Adipocyte (in vitro differentiated cells): ENCODE measurements at regions not wholly inside any gene's neighbourhood (a gene's known extent, or its start where the extent isn't known, plus 50 kb on each side); places are given as distances from the start of the nearest gene placed in this dataset.

ENCODE experiments used
- DNase-seq: peaks from one replicate; pipeline ENCODE4 v3.0.0-alpha.2; 2015; ENCODE audit warnings: low read depth
- H3K27me3 ChIP-seq: replicated peaks from 2 replicates; pipeline ENCODE4 v1.7.0; 2013; ENCODE audit warnings: mild to moderate bottlenecking, low read length, moderate library complexity; ENCODE audit not compliant: control insufficient read depth, insufficient read depth
- H3K36me3 ChIP-seq: 2 replicates; pipeline ENCODE4 v1.7.0; 2013; ENCODE audit warnings: low read length, mild to moderate bottlenecking, moderate library complexity; ENCODE audit not compliant: control insufficient read depth, insufficient read depth, severe bottlenecking
- H3K4me1 ChIP-seq: 2 replicates; pipeline ENCODE4 v1.7.0; 2013; ENCODE audit warnings: mild to moderate bottlenecking, low read length, moderate library complexity; ENCODE audit not compliant: control insufficient read depth, insufficient read depth
- H3K4me3 ChIP-seq: 2 replicates; pipeline ENCODE4 v1.7.0; 2013; ENCODE audit warnings: mild to moderate bottlenecking, low read length, moderate library complexity
- H3K9ac ChIP-seq: 2 replicates; pipeline ENCODE4 v1.7.0; 2013; ENCODE audit warnings: mild to moderate bottlenecking, low read length, moderate library complexity
- H3K9me3 ChIP-seq: 2 replicates; pipeline ENCODE4 v1.7.0; 2013; ENCODE audit warnings: mild to moderate bottlenecking, low read length, moderate library complexity; ENCODE audit not compliant: control insufficient read depth

DNA sequence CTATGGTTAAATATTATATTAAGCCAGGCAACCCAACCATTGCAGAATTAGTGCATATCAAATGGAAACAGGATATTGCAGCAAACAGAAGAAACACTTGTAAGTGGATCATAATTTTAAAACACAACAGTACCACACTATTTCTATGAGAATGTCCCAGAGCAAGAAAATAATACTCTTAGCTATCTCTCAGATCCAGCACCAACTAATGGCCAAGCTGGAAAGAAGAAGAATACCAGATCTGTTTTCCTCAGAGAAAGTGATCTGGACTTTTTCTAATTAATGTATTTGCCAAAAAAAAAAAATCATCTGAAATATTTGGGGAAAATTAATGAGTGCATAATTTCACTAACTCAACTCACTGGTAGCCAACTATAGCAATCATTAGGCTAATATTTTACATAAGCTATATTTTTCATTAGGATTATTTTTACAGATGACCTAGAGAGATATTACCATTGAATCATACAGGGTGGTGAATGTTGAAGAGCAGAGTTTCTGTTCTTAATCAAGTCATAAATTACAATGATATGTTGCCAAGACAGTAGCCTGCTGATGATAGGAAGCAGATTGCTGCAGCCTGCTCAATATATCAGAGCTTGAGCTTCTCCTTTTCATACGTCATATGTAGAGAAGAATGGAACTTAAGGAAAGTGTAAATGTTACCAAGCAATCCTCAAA lies 995.4 kb upstream of the LRRN3 start:
- H3K36me3 ChIP-seq = no peaks in the 10 kb centered on the region
- no peak overlapping the region for H3K9ac ChIP-seq
- no peak for DNase-seq
- no peaks in the 10 kb centered on the region for H3K4me1 ChIP-seq
- H3K27me3 ChIP-seq = no peaks in the 10 kb centered on the region
- peaks cover 3% of the 10 kb centered on the region for H3K9me3 ChIP-seq
- no peak overlapping the region for H3K4me3 ChIP-seq

DNA sequence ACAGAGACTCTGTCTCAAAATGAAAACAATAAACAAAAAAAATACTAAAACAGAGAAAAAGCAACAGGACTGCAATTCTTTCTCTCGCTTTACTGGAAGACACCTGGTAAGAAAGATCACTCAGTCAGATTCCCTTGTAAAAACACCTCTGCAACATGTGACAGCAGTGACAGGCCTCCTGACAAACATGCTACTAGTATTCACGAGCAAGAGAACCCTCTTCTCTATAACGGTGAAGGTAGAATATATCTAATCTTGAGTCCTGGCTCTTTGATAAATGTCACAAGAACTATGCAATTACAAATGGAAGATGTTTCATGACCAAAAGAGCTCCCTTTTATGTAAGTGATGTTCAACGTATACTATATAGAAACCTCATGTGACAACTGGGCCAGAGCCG lies 986.7 kb upstream of the LRRN3 start:
- H3K4me3 ChIP-seq = no peak overlapping the region
- H3K9me3 ChIP-seq = no peaks in the 10 kb centered on the region
- no peak for DNase-seq
- no peak overlapping the region for H3K9ac ChIP-seq
- H3K4me1 ChIP-seq = no peaks in the 10 kb centered on the region
- no peaks in the 10 kb centered on the region for H3K27me3 ChIP-seq
- H3K36me3 ChIP-seq = no peaks in the 10 kb centered on the region

DNA sequence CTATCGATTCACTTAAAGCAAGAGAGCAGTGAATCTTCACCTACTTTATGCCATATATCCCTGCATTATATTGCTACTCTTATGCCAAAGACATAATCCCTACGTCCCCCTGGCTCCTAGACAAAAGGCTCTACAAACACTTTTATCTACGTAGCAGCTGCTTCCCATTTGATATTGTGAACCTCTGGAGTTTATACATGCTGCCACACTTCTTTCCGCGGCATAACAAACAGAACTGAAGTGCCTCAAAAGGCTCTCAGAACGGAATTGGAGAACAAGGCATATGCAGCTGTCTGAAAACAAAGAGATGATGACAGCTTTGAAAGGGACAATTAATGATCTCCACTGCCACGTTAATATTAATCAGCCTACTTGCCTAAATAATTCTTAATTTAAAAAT lies 985.6 kb upstream of the LRRN3 start:
- no peaks in the 10 kb centered on the region for H3K4me1 ChIP-seq
- no peaks in the 10 kb centered on the region for H3K27me3 ChIP-seq
- no peak overlapping the region for H3K9ac ChIP-seq
- H3K36me3 ChIP-seq = no peaks in the 10 kb centered on the region
- DNase-seq = no peak
- no peaks in the 10 kb centered on the region for H3K9me3 ChIP-seq
- H3K4me3 ChIP-seq = no peak overlapping the region

DNA sequence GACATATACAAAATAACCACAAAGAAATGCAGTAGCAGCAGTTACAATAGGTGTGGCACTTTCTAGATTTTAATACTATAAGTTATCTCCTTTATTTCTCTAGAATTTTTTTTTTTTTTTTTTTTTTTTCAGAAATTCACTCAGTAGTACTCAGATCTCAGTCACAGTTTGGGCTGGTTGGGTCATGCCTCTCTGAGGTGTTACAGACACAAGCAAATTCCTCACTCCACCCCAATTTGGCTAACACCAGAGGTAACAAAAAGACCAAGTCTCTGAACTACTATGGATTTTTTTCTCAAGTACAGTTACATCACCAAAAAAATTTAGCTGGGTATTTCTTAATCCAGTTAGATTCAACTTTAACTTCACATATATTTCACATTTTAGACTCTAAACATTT lies 985.1 kb upstream of the LRRN3 start:
- Histone ChIP-seq H3K9me3 (no peaks in the 10 kb centered on the region), H3K27me3 (no peaks in the 10 kb centered on the region), H3K4me1 (no peaks in the 10 kb centered on the region), H3K9ac (no peak overlapping the region), H3K36me3 (no peaks in the 10 kb centered on the region), H3K4me3 (no peak overlapping the region)
- no peak for DNase-seq

DNA sequence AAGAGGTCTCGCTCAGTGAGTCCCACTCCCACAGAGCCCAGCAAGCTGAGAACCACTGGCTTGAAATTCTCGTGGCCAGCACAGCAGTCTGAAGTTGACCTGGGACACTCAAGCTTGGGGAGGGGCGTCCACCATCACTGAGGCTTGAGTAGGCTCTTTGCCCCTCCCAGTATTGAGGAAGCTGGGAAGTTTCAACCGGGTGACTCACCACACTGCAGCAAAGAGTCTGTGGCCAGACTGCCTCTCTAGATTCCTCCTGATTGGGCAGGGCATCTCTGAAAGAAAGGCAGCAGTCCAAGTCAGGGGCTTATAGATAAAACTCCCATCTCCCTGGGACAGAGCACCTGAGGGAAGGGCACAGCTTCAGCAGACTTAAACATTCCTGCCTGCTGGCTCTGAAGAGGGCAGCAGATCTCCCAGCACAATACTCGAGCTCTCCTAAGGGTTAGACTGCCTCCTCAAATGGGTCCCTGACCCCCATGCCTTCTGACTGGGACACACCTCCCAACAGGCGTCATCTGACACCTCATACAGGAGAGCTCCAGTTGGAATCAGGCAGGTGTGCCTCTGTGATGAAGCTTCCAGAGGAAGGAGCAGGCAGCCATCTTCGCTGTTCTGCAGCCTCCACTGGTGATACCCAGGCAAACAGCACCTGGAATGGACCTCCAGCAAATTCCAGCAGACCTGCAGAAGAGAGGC lies 970.9 kb upstream of the LRRN3 start:
- Histone ChIP-seq H3K4me1 (no peaks in the 10 kb centered on the region), H3K27me3 (no peaks in the 10 kb centered on the region), H3K9me3 (peaks cover 3% of the 10 kb centered on the region), H3K9ac (no peak overlapping the region), H3K4me3 (no peak overlapping the region), H3K36me3 (no peaks in the 10 kb centered on the region)
- no peak for DNase-seq

DNA sequence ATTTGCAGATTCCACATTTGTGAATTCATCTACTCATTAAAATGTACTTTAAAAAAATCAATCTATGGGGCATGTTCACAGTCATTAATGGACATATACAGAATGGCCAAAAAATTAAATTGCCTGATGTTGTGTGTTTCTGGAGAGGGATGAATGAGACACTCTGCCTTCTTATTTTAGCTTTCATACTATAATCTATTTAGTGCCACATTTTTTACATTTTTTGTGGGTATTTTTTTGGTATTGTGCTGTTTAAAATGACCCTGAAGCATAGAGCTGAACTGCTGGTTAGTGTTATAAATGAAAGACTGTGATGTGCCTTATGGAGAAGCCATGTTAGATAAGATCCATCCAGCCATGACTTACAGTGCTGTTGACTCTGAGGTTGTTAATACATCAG lies 961.8 kb upstream of the LRRN3 start:
- Histone ChIP-seq H3K36me3 (no peaks in the 10 kb centered on the region), H3K4me1 (no peaks in the 10 kb centered on the region), H3K9me3 (no peaks in the 10 kb centered on the region), H3K27me3 (no peaks in the 10 kb centered on the region), H3K9ac (no peak overlapping the region), H3K4me3 (no peak overlapping the region)
- DNase-seq = no peak

DNA sequence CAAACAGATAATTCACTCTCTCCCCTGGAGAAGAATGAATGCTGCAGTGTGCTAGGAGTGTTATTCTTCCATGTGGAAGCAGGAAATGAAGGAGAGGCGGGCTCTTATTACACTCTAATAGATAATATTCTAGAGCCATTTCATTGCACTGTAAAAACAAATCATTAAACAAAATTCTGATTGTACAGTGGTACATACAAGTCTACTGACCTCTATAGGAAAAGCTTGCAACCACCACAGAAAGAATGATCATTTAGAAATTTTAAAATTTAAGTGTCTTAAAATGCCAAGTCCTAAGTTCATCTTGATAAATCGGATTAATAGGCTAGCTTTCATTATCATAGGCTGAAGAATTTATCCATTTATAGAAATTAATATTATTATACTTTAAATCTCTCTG lies 960.3 kb upstream of the LRRN3 start:
- no peaks in the 10 kb centered on the region for H3K9me3 ChIP-seq
- peak; percentile 15 for DNase-seq
- no peak overlapping the region for H3K4me3 ChIP-seq
- H3K4me1 ChIP-seq = no peaks in the 10 kb centered on the region
- H3K9ac ChIP-seq = no peak overlapping the region
- H3K27me3 ChIP-seq = no peaks in the 10 kb centered on the region
- no peaks in the 10 kb centered on the region for H3K36me3 ChIP-seq

DNA sequence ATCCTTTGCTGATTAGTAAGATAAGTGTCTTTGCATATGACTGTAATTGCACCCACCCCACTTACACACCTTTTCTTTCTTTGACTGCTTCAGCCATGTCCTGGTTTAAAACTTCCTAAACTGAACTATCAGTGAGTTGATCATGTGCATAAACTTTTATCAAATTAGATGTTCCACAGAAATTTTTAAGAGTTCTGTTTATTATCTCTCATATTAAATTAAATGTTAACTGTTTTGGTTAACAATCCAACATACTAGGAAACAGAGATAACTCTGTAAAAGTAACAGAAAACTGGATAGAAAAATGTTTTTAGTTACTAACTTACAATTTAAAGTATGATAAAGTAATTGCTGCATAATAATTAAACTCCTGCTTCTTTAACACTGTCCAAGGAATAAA lies 959.6 kb upstream of the LRRN3 start:
- Histone ChIP-seq H3K36me3 (no peaks in the 10 kb centered on the region), H3K27me3 (no peaks in the 10 kb centered on the region), H3K4me1 (no peaks in the 10 kb centered on the region), H3K9me3 (no peaks in the 10 kb centered on the region), H3K9ac (no peak overlapping the region), H3K4me3 (no peak overlapping the region)
- no peak for DNase-seq

DNA sequence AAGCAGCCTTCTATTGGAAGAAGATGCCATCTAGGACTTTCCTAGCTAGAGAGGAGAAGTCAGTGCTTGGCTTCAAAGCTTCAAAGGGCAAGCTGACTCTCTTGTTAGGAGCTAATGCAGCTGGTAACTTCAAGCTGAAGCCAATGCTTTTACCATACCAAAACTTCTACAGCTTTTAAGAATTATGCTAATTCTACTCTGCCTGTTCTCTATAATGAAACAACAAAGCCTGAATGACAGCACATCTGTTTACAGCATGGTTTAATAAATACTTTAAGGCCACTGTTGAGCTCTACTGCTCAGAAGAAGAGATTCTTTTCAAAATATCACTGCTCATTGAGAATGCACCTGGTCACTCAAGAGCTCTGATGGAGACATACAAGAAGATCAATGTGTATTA lies 951.9 kb upstream of the LRRN3 start:
- Histone ChIP-seq H3K4me1 (no peaks in the 10 kb centered on the region), H3K4me3 (no peak overlapping the region)

DNA sequence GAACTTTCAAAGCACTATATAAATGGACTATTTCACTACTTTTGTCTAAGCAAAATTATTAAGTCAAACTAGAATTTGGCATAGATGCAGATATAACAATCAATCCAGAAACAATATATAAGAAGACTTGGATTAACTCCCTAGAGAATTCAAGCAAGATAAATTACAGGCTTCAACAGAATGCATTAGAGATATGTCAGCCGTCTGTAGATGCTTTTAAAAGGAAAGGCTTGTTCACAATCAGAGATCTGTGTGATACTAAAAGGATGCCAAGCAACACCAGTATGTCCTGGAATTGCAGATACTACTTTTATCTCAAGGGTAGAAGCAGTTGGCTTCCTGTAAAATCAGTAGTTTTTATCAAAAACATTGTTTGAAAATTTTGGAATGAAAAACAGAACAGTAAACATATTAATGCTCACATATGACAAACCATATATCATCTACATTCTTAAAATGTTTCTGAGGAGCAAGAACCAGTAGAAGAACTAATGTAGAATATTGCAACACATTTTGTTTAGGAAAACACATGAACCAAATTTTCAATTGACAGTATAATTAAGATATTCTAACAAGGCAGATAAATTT lies 947.9 kb upstream of the LRRN3 start:
- DNase-seq = no peak
- no peaks in the 10 kb centered on the region for H3K4me1 ChIP-seq
- H3K36me3 ChIP-seq = no peaks in the 10 kb centered on the region
- H3K9ac ChIP-seq = no peak overlapping the region
- H3K9me3 ChIP-seq = no peaks in the 10 kb centered on the region
- no peak overlapping the region for H3K4me3 ChIP-seq
- no peaks in the 10 kb centered on the region for H3K27me3 ChIP-seq

More for the DNA sequence above, 951.9 kb upstream of the LRRN3 start:
- Histone ChIP-seq H3K36me3 (no peaks in the 10 kb centered on the region), H3K9me3 (no peaks in the 10 kb centered on the region), H3K27me3 (no peaks in the 10 kb centered on the region), H3K9ac (no peak overlapping the region)
- DNase-seq = no peak

DNA sequence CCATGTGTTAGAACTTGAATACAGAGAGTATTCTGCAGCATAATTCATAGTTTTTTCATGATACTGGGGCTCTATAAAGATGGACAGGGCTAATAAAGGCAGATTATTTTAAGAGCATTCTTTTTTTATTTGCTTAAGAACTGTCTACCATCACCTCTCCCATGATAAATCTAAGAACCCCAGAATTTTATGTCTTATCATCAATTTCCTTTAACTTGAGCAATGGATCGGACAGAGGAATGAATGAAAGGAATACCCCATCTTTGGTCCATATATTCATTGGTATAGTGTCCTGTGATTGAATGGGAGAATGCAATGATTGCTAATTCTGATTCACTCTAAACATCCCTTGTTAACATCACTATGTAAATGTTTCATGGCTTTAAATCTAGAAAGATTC lies 946.3 kb upstream of the LRRN3 start:
- H3K4me3 ChIP-seq = no peak overlapping the region

More for the DNA sequence above, 946.3 kb upstream of the LRRN3 start:
- Histone ChIP-seq H3K27me3 (no peaks in the 10 kb centered on the region), H3K9me3 (no peaks in the 10 kb centered on the region), H3K9ac (no peak overlapping the region), H3K4me1 (no peaks in the 10 kb centered on the region), H3K36me3 (no peaks in the 10 kb centered on the region)
- DNase-seq = no peak
